CD4-positive, alpha-beta memory T cell (primary cell): ENCODE measurements at regions not wholly inside any gene's neighbourhood (a gene's known extent, or its start where the extent isn't known, plus 50 kb on each side); places are given as distances from the start of the nearest gene placed in this dataset.

ENCODE experiments used
- CTCF ChIA-PET: fragments of 350-600 bp; sonication (Branson Sonifier 250); formaldehyde crosslinking; loops from one replicate; lab custom pipeline; 2021; ENCODE audit warnings: inconsistent platforms; ENCODE audit not compliant: partially characterized antibody; lab: Charles Lee
- POLR2A ChIA-PET: fragments of 350-600 bp; sonication (Branson Sonifier 250); formaldehyde crosslinking; loops from one replicate; lab custom pipeline; 2021; ENCODE audit not compliant: partially characterized antibody; lab: Charles Lee
- DNase-seq, 5 donors: peaks; one replicate each; pipeline versions ENCODE4 v3.0.0 to v3.0.0-alpha.2; 2020 to 2022; ENCODE audit warnings: mixed read lengths in 1 of 5
- H3K27ac ChIP-seq: one replicate; pipeline ENCODE4 v1.7.0; 2013; ENCODE audit warnings: low read depth, low read length
- H3K27me3 ChIP-seq: 2 replicates; pipeline ENCODE4 v1.7.0; 2013; ENCODE audit warnings: mild to moderate bottlenecking, low read length, moderate library complexity; ENCODE audit not compliant: insufficient read depth
- H3K36me3 ChIP-seq: 2 replicates; pipeline ENCODE4 v1.7.0; 2013; ENCODE audit warnings: mild to moderate bottlenecking, low read length, moderate library complexity; ENCODE audit not compliant: insufficient read depth
- H3K4me1 ChIP-seq: 2 replicates; pipeline ENCODE4 v1.7.0; 2013; ENCODE audit warnings: mild to moderate bottlenecking, low read length, moderate library complexity; ENCODE audit not compliant: insufficient read depth
- H3K4me3 ChIP-seq, 2 donors: one replicate each; pipeline ENCODE4 v1.7.0; 2013; ENCODE audit warnings: low read length in 2 of 2, mild to moderate bottlenecking in 1 of 2
- H3K9me3 ChIP-seq, 2 donors: one replicate each; pipeline ENCODE4 v1.7.0; 2013; ENCODE audit warnings: low read length in 2 of 2, control low read depth in 1 of 2; ENCODE audit not compliant: control insufficient read depth in 1 of 2
- H3K27ac Mint-ChIP-seq, 7 donors: one replicate each; pipeline ENCODE4 v1.8.0; 2020 to 2021; ENCODE audit warnings: mixed read lengths in 7 of 7, mild to moderate bottlenecking in 6 of 7, inconsistent platforms in 3 of 7, moderate library complexity in 3 of 7
- H3K27me3 Mint-ChIP-seq, 2 donors: one replicate each; pipeline ENCODE4 v1.8.0; 2020 to 2021; ENCODE audit warnings: mixed read lengths in 2 of 2
- H3K36me3 Mint-ChIP-seq, 2 donors: one replicate each; pipeline ENCODE4 v1.8.0; 2020 to 2021; ENCODE audit warnings: mixed read lengths in 2 of 2, inconsistent platforms in 1 of 2, mild to moderate bottlenecking in 1 of 2
- H3K4me1 Mint-ChIP-seq, 4 donors: one replicate each; pipeline ENCODE4 v1.8.0; 2020 to 2021; ENCODE audit warnings: mixed read lengths in 4 of 4, mild to moderate bottlenecking in 1 of 4
- H3K4me3 Mint-ChIP-seq, 8 donors: one replicate each; pipeline ENCODE4 v1.8.0; 2020 to 2021; ENCODE audit warnings: mixed read lengths in 8 of 8, mild to moderate bottlenecking in 7 of 8, moderate library complexity in 6 of 8, inconsistent platforms in 3 of 8
- H3K9me3 Mint-ChIP-seq, 8 donors: one replicate each; pipeline ENCODE4 v1.8.0; 2020 to 2021; ENCODE audit warnings: mixed read lengths in 8 of 8, mild to moderate bottlenecking in 5 of 8, inconsistent platforms in 3 of 8, moderate library complexity in 1 of 8
- intact Hi-C: fragments of 100-400 bp; cut with micrococcal nuclease; formaldehyde crosslinking; loops from one replicate; pipeline ENCODE4 v1.15.1; 2023

DNA sequence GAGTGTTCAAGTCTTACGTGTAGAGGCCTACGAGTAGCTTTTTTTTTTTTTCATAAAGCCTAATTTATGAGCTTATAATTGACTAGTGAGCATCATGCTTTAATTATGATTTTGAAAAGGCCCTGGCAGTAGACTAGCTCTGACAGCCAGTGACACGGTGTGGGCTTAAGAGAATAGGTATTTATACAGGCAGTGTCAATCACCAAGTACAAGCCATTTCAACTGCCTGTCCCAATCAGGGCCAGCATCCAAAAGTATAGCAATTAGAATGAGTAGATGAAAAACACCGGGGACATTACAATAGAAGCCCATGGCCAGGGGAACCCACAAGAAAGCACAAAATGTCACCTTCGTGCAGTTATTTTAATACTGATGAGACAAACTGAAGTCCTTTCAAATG, 552.8 kb downstream of the CAAP1 start:
- ChIA-PET CTCF (no interaction called here), POLR2A (no interaction called here)
- Mint-ChIP-seq H3K4me3 (no peak overlapping the region), H3K27ac (no peak overlapping the region), H3K4me1 (no peaks in the 10 kb centered on the region), H3K27me3 (no peaks in the 10 kb centered on the region), H3K36me3 (no peaks in the 10 kb centered on the region), H3K9me3 (peaks cover 0 to 14% (median 8%) of the 10 kb centered on the region in 8 donors)
- Histone ChIP-seq H3K4me3 (no peak overlapping the region), H3K9me3 (no peaks in the 10 kb centered on the region), H3K4me1 (no peaks in the 10 kb centered on the region), H3K27me3 (no peaks in the 10 kb centered on the region), H3K36me3 (no peaks in the 10 kb centered on the region), H3K27ac (no peak overlapping the region)
- no peak for DNase-seq
- intact Hi-C loops = no loop called here

- no peak overlapping the region for H3K27ac ChIP-seq
- DNase-seq = no peak
- H3K27me3 ChIP-seq = no peaks in the 10 kb centered on the region
- no peaks in the 10 kb centered on the region for H3K4me1 ChIP-seq
- Mint-ChIP-seq H3K4me3 (no peak overlapping the region), H3K36me3 (no peaks in the 10 kb centered on the region), H3K27me3 (no peaks in the 10 kb centered on the region), H3K4me1 (no peaks in the 10 kb centered on the region), H3K9me3 (peaks cover 0 to 8% (median 2%) of the 10 kb centered on the region in 8 donors), H3K27ac (no peak overlapping the region)
- ChIA-PET CTCF (no interaction called here), POLR2A (no interaction called here)
- H3K36me3 ChIP-seq = no peaks in the 10 kb centered on the region
- no peaks in the 10 kb centered on the region for H3K9me3 ChIP-seq
- H3K4me3 ChIP-seq = no peak overlapping the region
- intact Hi-C loops = no loop called here
Measured at GRCh38 chr9:26335116-26335515, 557.5 kb downstream of the CAAP1 start.

DNA sequence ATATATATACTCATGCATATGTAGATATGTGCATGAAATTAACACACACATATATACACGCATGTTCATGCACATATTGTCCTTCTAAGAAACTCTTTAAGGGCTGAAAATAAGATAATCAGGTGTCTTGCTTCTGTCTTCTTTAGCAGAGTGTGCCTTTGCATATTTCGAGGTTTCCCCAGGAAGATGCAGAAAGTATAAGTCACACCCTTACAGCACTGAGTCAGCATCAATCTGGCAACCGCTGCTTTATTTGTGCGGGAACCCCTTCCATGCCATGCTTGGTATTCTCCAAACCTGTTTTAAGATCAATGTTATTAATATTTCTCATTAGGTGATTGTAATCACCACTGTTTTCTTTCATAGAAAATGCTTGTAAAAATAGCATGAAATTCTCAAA, 557.9 kb downstream of the CAAP1 start:
- H3K27me3 Mint-ChIP-seq = no peaks in the 10 kb centered on the region

DNA sequence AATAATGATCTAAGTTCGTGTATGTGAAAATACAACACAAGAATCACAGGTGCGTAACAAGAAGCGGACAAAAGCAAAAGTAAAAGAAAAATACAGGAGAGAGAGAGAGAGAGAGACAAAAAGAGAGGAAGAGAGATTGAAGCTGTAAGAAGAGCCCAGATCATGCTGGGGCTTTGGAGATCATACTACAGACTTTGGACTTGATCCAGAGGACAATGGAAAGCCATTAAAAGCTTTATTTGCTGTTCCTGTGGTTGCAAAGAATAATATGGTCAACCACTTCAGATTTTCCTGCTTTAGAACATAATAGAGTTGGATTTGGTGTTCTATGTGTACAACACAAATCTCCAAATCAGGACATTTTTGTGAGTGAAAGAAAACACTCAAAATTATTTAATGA, 561.4 kb downstream of the CAAP1 start:
- H3K4me3 Mint-ChIP-seq = no peak overlapping the region
- DNase-seq = no peak
- no peaks in the 10 kb centered on the region for H3K4me1 Mint-ChIP-seq
- no peak overlapping the region for H3K27ac Mint-ChIP-seq
- Histone ChIP-seq H3K27me3 (no peaks in the 10 kb centered on the region), H3K9me3 (no peaks in the 10 kb centered on the region), H3K4me3 (no peak overlapping the region), H3K36me3 (no peaks in the 10 kb centered on the region), H3K4me1 (no peaks in the 10 kb centered on the region), H3K27ac (no peak overlapping the region)
- peaks cover 0 to 7% (median 1%) of the 10 kb centered on the region in 8 donors for H3K9me3 Mint-ChIP-seq
- H3K27me3 Mint-ChIP-seq = no peaks in the 10 kb centered on the region
- H3K36me3 Mint-ChIP-seq = no peaks in the 10 kb centered on the region
- CTCF ChIA-PET = no interaction called here
- intact Hi-C loops = no loop called here
- POLR2A ChIA-PET = no interaction called here

More for the DNA sequence above, 557.9 kb downstream of the CAAP1 start:
- no peak overlapping the region for H3K27ac Mint-ChIP-seq
- Histone ChIP-seq H3K4me3 (no peak overlapping the region), H3K27ac (no peak overlapping the region), H3K4me1 (no peaks in the 10 kb centered on the region), H3K9me3 (no peaks in the 10 kb centered on the region), H3K36me3 (no peaks in the 10 kb centered on the region), H3K27me3 (no peaks in the 10 kb centered on the region)
- intact Hi-C loops = no loop called here
- peaks cover 0 to 8% (median 1%) of the 10 kb centered on the region in 8 donors for H3K9me3 Mint-ChIP-seq
- no peak overlapping the region for H3K4me3 Mint-ChIP-seq
- CTCF ChIA-PET = no interaction called here
- DNase-seq = no peak
- H3K4me1 Mint-ChIP-seq = no peaks in the 10 kb centered on the region
- POLR2A ChIA-PET = no interaction called here
- no peaks in the 10 kb centered on the region for H3K36me3 Mint-ChIP-seq

- H3K4me3 Mint-ChIP-seq = no peak overlapping the region
- CTCF ChIA-PET = no interaction called here
- intact Hi-C loops = no loop called here
- no peaks in the 10 kb centered on the region for H3K36me3 ChIP-seq
- no peak overlapping the region for H3K27ac Mint-ChIP-seq
- no peaks in the 10 kb centered on the region for H3K4me1 ChIP-seq
- H3K9me3 Mint-ChIP-seq = peaks cover 0 to 10% (median 3%) of the 10 kb centered on the region in 8 donors
- POLR2A ChIA-PET = no interaction called here
- H3K9me3 ChIP-seq = no peaks in the 10 kb centered on the region
- H3K36me3 Mint-ChIP-seq = no peaks in the 10 kb centered on the region
- H3K27me3 ChIP-seq = no peaks in the 10 kb centered on the region
- no peak for DNase-seq
- H3K27ac ChIP-seq = no peak overlapping the region
- no peaks in the 10 kb centered on the region for H3K27me3 Mint-ChIP-seq
- H3K4me3 ChIP-seq = no peak overlapping the region
- H3K4me1 Mint-ChIP-seq = no peaks in the 10 kb centered on the region
Measured at GRCh38 chr9:26329974-26330373, 562.6 kb downstream of the CAAP1 start.

DNA sequence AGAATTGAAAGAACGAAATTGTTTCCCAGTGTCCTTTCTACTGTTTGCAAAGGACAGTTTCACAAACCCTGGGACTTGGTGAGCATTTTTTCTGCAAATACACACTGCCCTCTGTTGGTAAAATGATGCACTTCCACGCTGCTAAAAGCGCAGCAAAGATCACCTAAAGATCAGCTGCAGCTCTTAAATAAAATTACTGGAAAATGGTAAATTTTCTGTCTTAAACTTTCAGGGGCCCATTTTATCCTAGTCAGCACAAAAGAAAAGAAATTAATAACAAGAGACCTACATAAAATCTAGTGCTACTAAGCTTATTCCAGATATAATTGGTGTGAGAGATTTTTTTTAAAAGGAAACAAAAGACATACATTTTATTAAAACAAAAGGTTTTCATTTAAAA, 566.0 kb downstream of the CAAP1 start:
- no peak overlapping the region for H3K4me3 Mint-ChIP-seq
- Histone ChIP-seq H3K27me3 (no peaks in the 10 kb centered on the region), H3K27ac (no peak overlapping the region), H3K36me3 (no peaks in the 10 kb centered on the region), H3K9me3 (no peaks in the 10 kb centered on the region), H3K4me1 (no peaks in the 10 kb centered on the region), H3K4me3 (no peak overlapping the region)
- H3K27me3 Mint-ChIP-seq = no peaks in the 10 kb centered on the region
- H3K9me3 Mint-ChIP-seq = peaks cover 2 to 19% (median 9%) of the 10 kb centered on the region in 8 donors
- no peaks in the 10 kb centered on the region for H3K4me1 Mint-ChIP-seq
- H3K36me3 Mint-ChIP-seq = no peaks in the 10 kb centered on the region
- POLR2A ChIA-PET = no interaction called here
- no peak for DNase-seq
- CTCF ChIA-PET = no interaction called here
- intact Hi-C loops = no loop called here
- H3K27ac Mint-ChIP-seq = no peak overlapping the region

GRCh38 chr9:26325444-26325829, 567.2 kb downstream of the CAAP1 start:
- ChIA-PET CTCF (no interaction called here), POLR2A (no interaction called here)
- no peak overlapping the region for H3K4me3 Mint-ChIP-seq
- no peaks in the 10 kb centered on the region for H3K9me3 ChIP-seq
- H3K27ac ChIP-seq = no peak overlapping the region
- H3K27me3 Mint-ChIP-seq = no peaks in the 10 kb centered on the region
- DNase-seq = no peak
- intact Hi-C loops = no loop called here
- no peaks in the 10 kb centered on the region for H3K36me3 ChIP-seq
- no peak overlapping the region for H3K27ac Mint-ChIP-seq
- H3K36me3 Mint-ChIP-seq = no peaks in the 10 kb centered on the region
- no peaks in the 10 kb centered on the region for H3K27me3 ChIP-seq
- no peaks in the 10 kb centered on the region for H3K4me1 Mint-ChIP-seq
- no peaks in the 10 kb centered on the region for H3K4me1 ChIP-seq
- no peak overlapping the region for H3K4me3 ChIP-seq
- H3K9me3 Mint-ChIP-seq = peaks cover 2 to 19% (median 8%) of the 10 kb centered on the region in 8 donors

DNA sequence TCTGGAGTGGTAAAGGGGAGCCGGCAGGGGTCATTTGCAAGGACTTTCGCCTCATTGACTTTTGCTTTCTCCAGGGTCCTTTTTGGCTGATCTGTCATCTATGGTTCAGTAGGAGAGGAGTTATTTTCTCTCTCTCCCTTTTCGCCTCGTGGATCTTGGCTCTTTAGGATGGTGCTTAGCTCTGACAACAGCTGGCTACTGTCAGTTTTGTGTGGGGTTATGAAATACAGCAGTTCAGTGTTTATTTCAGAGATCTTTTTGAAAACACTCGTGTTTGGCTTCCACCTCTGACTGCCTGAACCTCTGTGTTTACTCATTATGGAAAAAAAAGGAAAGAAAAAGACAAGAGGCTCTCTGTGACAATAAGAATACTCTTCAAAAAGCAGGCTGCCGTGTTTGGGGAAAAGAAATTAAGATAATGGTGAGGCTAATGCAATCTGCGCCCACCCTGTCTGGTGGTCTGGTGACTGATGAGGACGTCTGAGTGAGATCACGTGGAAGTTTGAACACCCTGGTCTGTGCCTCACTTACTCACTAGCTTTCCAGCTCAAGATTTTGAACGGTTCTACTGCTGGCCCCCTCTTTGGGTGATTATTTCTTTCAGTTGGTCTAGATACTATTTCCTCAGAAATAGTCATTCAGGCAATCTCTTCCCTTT, 567.7 kb downstream of the CAAP1 start:
- intact Hi-C loops = no loop called here
- no peaks in the 10 kb centered on the region for H3K27me3 Mint-ChIP-seq
- ChIA-PET CTCF (no interaction called here), POLR2A (no interaction called here)
- no peak overlapping the region for H3K4me3 ChIP-seq
- H3K4me1 ChIP-seq = no peaks in the 10 kb centered on the region
- H3K36me3 Mint-ChIP-seq = no peaks in the 10 kb centered on the region
- no peak overlapping the region for H3K27ac Mint-ChIP-seq
- no peaks in the 10 kb centered on the region for H3K36me3 ChIP-seq
- no peaks in the 10 kb centered on the region for H3K4me1 Mint-ChIP-seq
- H3K9me3 Mint-ChIP-seq = peaks cover 2 to 19% (median 8%) of the 10 kb centered on the region in 8 donors
- H3K27ac ChIP-seq = no peak overlapping the region
- no peak overlapping the region for H3K4me3 Mint-ChIP-seq
- no peaks in the 10 kb centered on the region for H3K9me3 ChIP-seq
- no peaks in the 10 kb centered on the region for H3K27me3 ChIP-seq
- no peak for DNase-seq
